Stimulated activated CD8-positive, alpha-beta memory T cell treated with anti-CD3 and anti-CD28 coated beads, Interleukin-15, amount 100 ng/mL, for 48 hours (primary cell): ENCODE measurements at regions not wholly inside any gene's neighbourhood (a gene's known extent, or its start where the extent isn't known, plus 50 kb on each side); places are given as distances from the start of the nearest gene placed in this dataset.
"Not testable (repeated sequence)": the region's sequence is repeated elsewhere in the genome, so short reads cannot be mapped to it uniquely, and the experiment has no call there.

Source experiments
- DNase-seq, 2 donors: peaks; one replicate each; pipeline ENCODE4 v3.0.0-alpha.2; 2020; ENCODE audit warnings: low read depth in 2 of 2

DNA sequence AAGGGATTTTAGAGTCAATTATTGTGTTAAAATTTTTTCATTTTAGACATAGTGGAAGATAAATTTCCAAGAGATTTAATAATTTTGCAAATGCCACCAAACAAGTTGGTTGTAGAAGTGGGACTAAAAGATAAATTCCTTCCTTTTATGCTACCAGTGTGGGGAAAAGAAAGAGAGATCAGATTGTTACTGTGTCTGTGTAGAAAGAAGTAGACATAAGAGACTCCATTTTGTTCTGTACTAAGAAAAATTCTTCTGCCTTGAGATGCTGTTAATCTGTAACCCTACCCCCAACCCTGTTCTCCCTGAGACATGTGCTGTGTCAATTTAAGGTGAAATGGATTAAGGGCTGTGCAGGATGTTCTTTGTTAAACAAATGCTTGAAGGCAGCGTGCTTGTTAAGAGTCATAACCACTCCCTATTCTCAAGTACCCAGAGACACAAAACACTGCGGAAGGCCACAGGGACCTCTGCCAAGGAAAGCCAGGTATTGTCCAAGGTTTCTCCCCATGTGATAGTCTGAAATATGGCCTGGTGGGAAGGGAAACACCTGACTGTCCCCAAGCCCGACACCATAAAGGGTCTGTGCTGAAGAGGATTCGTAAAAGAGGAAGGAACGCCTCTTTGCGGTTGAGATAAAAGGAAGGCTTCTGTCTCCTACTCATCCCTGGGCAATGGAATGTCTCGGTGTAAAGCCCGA is 117.0 kb downstream of the CEP44 start:
- DNase-seq: not testable (repeated sequence)

DNA sequence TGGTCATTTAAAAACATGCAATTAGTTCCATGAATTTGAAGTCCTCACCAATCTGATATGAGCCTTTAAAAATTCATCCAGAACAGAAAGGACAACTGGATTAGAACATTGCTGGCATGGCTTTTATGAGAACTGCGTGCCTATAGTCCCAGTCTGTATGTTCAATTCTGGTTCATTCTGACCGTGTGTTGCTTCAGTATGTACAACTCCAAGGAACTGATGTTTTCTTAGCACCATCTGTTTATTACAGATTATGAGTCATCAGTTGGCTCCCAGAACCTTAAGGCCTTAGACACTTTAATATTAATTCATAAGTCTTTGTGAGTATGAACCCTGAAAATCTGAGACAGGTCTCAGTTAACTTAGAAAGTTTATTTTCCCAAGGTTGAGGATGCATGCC is 115.0 kb downstream of the CEP44 start:
- no peak for DNase-seq

DNA sequence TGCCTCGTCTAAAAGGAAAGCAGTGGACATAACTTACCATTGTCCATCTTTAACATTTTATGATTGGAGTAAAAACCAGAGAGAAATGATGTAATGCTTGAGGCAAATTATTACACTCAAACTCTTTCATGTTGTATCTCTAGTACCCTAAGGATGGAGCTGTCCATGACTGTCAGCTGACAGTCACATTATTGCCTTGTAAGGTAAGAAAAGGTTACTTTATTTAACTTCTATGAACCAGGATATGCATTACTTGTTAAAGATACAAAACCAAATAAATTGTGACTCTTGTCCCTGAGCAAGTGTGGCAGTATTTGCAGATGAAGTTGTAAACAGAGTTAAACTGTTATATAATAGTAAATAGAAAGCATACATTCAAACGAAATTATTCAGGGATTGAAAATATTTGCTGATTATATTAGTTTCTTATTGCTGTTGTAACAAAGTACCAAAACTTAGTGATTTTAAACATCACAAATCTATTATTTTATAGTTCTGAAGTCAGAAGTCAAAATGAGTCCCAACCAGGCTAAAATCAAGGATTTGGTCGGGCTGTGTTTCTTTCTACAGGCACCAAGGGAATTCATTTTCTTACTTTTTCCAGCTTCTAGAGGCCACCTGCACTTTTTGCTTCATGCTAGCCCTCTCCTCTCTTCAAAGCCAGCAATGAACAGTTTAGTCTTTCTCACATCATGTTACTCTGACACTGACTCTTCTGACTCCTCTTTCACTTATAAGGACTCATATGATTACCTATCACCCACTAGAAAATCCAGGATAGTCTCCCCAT is 113.8 kb downstream of the CEP44 start:
- DNase-seq: no peak

DNA sequence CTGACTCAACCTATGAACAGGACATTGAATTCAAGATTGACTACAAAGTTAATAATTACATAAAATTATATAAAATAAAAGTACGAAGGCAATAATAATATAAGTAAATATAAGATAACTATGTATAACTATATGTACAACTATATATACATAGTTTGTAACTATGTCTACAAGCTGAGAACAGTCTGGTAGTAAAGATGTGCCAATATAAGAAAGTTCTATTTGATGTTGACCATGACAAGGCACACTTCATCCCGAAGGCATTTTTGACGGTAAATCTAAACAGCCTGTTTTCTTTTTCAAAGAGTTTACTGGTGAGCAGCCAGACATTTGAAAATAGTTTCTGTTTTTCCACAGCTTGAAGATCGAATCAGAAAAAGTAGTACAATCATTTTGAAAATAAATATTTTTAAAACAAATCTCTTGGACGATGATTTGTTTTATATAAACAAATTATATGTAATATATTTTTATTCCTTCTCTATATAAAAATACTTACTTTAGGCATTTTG is 112.9 kb downstream of the CEP44 start:
- no peak for DNase-seq

DNA sequence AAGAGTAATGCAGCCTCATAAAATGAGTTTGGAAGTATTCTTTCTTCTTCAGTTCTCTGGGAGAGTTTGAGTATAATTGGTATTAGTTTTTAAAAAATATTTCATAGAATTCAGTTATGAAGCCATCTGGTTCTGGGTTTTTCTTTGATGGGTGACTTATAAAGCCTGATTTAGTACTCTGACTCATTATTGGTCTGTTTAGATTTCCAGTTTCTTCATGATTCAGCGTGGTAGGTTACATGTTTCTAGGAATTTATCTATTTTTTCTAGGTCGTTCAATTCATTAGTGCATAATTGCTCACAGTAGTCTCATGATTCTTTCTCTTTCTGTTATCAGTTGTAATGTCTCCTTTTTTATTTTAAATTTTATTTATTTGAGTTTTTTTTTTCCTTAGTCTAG is 111.2 kb downstream of the CEP44 start:
- no peak for DNase-seq

- DNase-seq: no peak
These were observed 105.7 kb downstream of the CEP44 start for GRCh38 chr4:174389439-174389838.

DNA sequence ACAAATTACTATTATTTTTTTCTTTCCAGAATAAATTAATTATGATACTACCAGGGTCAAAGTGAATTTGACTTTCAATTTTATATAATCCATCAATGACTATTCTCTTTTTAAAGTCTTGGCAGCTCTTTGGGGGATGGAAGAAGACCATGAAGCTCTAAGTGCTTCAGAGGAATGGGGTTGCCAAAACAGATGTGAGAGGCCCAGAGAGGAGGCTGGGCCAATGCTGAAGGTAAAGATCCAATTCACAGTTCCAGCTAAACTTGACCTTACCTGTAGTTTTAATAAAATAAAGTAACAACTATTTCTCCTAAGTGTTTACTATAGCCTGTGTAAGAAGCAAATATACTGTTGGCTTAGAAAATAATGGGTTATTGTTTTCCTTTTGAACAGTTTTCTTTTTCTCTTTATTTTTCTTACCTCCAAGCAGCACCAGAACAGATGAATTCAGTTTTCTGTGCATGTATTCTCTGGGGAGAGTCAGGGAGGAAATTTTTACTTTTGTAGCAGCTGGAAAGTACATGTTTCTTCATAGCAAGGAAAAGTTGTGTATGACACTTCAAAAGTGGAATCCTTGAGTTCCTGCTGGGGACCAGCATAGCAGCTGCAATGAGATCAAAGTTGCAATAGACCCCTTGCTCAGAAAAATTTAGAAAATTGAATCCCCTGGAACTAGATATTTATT is 104.9 kb downstream of the CEP44 start:
- DNase-seq: no peak

GRCh38 chr4:174387721-174388120 is 104.0 kb downstream of the CEP44 start:
- DNase-seq: no peak

GRCh38 chr4:174387143-174387542 is 103.4 kb downstream of the CEP44 start:
- DNase-seq: no peak

DNA sequence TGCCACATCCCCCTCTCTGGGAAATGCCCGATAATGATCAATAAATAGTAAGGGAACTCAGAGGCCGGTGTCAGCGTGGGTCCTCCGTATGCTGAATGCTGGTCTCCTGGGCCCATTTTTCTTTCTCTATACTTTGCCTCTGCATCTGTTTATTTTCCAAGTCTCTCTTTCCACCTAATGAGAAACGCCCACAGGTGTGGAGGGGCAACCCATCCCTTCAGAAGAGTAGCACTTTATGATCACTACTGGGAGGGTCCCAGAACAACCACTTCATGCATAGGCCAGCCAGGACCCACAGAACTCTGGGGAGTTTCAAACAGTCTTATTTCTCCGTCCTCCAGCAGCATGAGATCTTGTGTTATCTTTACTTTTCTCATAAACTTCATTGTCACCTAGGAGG is 100.1 kb downstream of the CEP44 start:
- no peak for DNase-seq

GRCh38 chr4:174382938-174383605 is 99.4 kb downstream of the CEP44 start:
- DNase-seq: not testable (repeated sequence)
